HS-5 (cell line): ENCODE measurements at regions not wholly inside any gene's neighbourhood (a gene's known extent, or its start where the extent isn't known, plus 50 kb on each side); places are given as distances from the start of the nearest gene placed in this dataset.
A peak's percentile ranks its signal among the peaks of the same experiment; 100 is the strongest.

Experiments used
- DNase-seq: peaks from one replicate; pipeline ENCODE4 v3.0.0-alpha.2; 2012; ENCODE audit warnings: low read depth

GRCh38 chr6:140594806-140595128 lies 1220.3 kb upstream of the CITED2 start:
- DNase-seq = no peak

- DNase-seq = no peak
Observed at GRCh38 chr6:140592877-140593276, 1218.4 kb upstream of the CITED2 start.

GRCh38 chr6:140590641-140591040 lies 1216.2 kb upstream of the CITED2 start:
- DNase-seq = no peak

- DNase-seq = no peak
Observed at GRCh38 chr6:140586426-140587061, 1212.1 kb upstream of the CITED2 start.

DNA sequence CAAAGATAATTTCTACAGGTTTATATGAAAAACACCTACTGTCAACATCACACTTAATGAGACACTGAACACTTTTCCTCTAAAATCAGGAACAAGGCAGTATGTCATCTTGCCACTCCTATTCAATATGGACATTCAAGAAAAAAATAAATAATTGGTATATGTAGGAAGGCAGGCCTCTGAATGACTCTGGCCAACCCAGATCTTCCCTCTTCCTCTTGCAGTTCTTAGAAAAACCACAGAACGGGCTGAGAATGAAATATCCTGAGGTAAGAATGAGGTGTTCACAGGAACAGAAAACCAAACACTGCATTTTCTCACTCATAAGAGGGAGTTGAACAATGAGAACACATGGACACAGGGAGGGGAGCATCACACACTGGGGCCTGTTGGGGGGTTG lies 1207.2 kb upstream of the CITED2 start:
- no peak for DNase-seq

- no peak for DNase-seq
Observed at GRCh38 chr6:140579918-140580317, 1205.5 kb upstream of the CITED2 start.

DNA sequence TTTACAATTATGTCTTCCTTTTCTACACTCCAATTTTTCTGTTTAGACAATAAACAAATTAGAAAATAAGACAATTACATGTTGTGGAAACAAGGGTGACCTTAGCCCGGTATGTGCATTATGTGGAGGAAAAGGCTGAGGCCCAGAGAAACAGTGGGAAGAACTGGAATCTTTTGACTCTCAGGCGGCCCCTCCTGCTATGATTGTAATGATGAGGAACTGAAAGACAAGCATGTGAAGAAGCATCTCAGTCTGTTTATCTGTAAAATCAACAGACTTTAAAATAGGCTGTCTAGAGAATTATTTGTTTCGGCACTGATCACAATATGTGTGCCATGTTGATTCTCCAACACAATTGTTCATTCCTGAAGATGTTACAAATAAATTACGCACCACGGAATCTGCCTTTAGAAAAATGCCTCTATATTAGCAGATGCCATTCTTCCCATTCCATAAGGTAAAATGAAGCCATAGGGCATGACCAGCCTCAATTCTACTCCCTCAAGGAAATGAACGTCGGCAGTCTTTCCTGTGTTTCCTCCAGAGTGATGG lies 1201.6 kb upstream of the CITED2 start:
- DNase-seq = no peak

DNA sequence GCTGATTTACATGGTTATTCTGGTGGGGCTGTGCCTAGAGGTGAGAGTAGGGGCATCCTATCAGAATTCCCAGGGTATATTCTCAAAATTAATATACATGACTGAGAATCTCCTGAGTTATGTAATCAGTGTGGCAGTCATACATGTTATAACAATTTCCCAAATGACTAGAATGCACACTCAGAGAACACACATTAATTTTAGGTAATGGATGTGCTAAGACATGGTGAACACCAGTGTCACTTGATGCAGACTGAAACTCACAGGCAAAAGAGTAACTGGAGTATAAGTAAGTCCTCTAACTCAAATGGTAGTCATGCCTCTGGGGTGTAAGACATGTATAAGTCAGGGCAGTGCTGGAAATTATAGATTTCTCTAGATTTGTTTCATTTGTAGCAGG lies 1198.4 kb upstream of the CITED2 start:
- DNase-seq = no peak

- peak; percentile 84 for DNase-seq
Observed at GRCh38 chr6:140572129-140572528, 1197.7 kb upstream of the CITED2 start.

DNA sequence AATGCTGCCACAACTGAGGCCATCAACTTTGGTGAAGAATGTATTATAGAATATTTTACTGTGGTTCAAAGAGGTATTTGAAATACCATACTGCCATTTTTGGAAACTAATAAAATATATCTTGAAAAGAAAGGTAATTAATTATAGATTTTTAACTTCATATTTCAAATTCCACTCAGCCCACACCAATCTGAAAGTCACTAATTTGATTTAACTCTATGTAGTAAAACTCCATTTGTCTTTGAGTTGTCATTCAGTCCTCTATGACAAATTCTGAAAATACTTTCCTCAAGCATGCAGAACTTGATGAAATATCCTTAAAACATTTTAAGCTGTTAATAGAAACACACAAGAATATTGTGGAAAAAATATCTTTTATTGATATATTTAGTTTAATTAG lies 1196.7 kb upstream of the CITED2 start:
- DNase-seq = no peak

- DNase-seq = no peak
Observed at GRCh38 chr6:140567466-140567865, 1193.0 kb upstream of the CITED2 start.

- peak; percentile 23 for DNase-seq
Observed at GRCh38 chr6:140566781-140567277, 1192.4 kb upstream of the CITED2 start.

GRCh38 chr6:140563728-140564127 lies 1189.3 kb upstream of the CITED2 start:
- no peak for DNase-seq

DNA sequence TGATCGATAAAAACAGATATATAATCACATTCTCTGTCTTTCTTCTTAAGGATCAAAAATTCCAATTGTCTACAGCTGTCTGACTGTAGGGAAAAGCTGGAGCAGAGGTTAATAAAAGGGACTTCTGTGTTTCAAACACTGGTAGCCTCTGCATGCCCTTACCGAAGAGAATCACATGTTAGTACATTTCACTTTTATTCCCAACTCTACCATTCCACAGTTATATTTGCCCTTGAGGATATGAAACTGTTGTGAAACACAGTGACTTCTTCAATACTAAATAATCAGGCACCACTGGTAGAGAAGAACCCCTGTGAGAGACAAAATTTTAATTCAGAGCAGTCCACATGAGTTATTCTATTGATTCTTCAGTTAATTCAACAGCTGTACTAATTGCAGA lies 1187.3 kb upstream of the CITED2 start:
- no peak for DNase-seq

DNA sequence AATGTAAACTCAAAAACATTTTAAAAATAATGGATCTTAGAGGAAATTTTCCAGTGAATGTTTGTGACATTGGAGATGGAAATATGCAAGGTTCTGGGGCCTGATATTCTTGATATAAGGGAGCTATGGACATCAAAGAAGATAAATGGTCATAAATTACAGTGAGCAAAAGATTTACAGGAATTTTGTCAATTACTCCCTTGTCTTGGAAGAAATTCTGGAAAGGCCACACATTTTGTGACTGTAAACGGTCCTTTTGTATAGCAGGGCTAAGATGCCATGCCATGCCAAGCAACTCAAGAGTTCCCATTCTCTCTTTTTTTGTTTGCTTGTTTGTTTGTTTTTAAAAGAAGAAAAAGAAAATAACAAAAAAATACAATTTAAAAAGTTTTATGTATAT lies 1186.2 kb upstream of the CITED2 start:
- DNase-seq = no peak

- DNase-seq = no peak
Observed at GRCh38 chr6:140559458-140559857, 1185.0 kb upstream of the CITED2 start.

DNA sequence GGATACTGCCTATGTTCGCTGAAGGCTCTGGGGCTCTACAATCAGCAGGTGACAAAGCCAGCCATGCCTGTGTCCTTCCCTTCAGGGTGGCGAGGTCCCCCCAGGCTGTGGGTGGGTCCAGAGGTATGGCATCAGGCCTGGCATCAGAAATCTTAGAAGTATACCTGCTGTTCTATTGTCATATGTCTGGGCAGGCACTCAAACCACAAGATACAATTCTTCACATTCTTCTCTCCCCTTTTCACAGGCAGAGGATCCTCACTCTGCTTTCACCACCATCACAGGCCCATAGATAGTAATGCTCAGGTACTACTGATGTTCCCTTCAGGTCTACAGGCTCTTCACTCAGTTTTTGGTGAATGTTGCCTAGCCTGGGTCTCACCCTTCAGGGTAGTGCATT lies 1180.0 kb upstream of the CITED2 start:
- DNase-seq = no peak

DNA sequence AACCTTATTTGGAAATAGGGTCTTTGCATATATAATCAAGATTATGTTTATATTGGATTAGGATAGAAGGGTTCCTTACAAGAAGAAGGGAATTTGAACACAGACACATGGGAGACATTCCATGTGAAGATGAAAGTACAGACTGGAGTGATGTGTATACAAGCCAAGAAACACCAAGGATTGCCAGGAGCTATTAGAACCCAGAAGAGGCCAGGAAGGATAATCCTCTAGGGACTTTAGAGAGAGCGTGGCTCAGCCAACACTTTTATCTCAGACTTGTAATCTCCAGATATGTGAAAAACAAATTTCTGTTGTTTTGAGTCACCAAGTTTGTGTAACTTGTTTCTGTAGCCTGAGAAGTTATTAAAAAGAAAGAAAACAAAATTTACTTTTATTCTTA lies 1173.9 kb upstream of the CITED2 start:
- no peak for DNase-seq

DNA sequence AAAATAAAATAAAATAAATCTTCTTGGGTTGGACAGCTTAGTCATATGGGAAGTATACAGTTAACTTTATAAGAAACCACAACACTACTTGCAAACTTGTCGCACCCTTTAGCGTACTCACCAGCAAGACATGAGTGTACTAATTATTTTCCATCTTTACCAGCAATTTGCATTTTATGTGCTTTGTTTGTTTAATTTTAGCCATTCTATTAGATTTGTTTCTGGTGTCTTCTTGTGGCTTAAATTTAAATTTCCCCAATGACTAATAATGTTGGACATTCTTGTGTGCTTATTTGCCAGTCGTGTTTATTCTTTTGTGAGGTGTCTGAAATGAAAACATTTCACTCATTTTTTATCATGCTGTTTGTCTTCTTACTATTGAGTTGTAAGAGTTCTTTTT lies 1172.2 kb upstream of the CITED2 start:
- DNase-seq = peak; percentile 24

- no peak for DNase-seq
Observed at GRCh38 chr6:140544431-140544830, 1170.0 kb upstream of the CITED2 start.

GRCh38 chr6:140542863-140543262 lies 1168.4 kb upstream of the CITED2 start:
- no peak for DNase-seq

GRCh38 chr6:140541288-140541687 lies 1166.8 kb upstream of the CITED2 start:
- peak; percentile 2 for DNase-seq

DNA sequence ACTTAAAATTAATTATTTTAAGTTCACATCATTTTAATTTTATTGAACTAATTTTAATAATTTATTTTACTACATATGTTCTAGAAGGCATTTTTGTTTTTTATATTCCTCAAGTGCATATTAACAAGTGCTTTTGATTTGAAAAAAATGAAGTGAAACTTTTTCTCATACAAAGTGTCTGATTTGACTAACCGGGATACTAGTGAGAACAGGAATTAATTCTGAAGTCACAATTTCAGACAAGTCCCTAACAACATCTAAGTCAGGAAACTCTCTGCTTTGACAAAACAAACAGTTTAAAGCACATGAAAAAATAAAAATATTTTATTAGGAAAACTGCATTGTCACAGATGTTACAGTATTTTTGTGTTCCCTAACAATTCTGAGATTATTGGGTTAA lies 1166.3 kb upstream of the CITED2 start:
- DNase-seq = no peak

GRCh38 chr6:140538926-140539325 lies 1164.5 kb upstream of the CITED2 start:
- DNase-seq = peak; percentile 3
